GM18498 (cell line): ENCODE measurements at regions not wholly inside any gene's neighbourhood (a gene's known extent, or its start where the extent isn't known, plus 50 kb on each side); places are given as distances from the start of the nearest gene placed in this dataset.

Experiments
- ATAC-seq: cut with Tn5 transposase; IDR thresholded peaks from one replicate; pipeline ENCODE4 v1.9.1; 2021; ENCODE audit warnings: mild to moderate bottlenecking, moderate library complexity; ENCODE audit not compliant: unreplicated experiment

DNA sequence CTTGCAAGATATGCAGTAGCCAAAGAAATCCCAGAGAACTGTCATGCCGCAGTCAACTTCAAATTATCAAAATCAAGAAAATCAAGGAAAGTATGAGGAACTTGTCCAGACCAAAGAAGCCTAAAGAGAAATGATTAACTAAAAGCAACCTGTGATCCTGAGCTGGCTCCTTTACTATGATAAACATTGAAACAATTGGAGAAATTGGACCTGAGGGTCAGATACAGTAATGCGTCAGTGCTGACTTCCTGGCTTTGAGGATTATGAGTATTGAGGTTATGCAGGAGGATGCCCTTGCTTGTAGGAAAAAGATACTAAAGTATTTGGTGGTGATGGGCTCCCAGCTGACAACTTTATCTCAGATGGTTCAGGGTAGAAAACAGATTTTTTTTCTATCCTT, 324.7 kb upstream of the AKR1E2 start:
- ATAC-seq = no peak

DNA sequence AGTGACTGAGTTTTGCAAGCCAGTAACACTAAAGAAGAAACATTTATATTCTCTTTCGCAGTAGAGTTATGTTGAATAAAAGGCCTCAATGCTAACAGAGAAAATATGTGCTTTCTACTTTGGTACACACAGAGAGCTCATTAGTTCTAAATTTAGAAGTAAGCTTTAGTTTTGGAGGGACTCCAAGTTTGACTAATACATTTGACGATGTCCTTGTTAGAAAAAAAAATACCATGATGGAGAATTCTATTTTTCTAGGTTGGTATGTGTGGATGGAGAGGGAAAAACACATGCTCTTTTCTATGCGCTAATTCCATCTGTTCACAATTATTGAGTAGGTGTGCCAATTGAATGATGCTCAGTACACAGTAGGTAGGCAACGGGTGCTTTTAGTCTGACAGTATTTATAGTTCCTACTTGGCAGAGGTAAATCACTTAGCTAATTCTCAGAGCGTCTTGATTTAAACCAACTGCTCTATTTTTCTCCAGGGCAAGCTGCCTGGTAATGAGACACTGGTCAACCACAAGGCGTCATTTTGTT, 327.2 kb upstream of the AKR1E2 start:
- ATAC-seq = no peak

DNA sequence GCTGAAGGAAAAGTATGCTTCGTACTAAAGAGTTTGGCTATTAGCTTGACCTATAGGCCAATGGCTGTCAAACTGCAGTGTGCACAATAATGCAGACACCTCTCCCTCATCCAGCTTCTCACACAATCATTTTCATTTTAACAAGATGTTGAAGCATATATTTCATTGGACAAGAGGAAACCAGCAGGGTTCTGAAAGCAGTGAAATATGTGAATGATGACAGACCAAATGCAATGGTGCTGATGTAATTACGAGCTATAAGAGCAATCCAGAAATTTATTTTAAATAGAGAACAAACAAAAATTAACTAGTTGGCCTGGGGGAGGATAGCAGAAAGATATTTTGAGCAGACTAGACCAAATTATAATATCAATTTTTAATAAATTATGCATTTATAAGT, 331.5 kb upstream of the AKR1E2 start:
- no peak for ATAC-seq

DNA sequence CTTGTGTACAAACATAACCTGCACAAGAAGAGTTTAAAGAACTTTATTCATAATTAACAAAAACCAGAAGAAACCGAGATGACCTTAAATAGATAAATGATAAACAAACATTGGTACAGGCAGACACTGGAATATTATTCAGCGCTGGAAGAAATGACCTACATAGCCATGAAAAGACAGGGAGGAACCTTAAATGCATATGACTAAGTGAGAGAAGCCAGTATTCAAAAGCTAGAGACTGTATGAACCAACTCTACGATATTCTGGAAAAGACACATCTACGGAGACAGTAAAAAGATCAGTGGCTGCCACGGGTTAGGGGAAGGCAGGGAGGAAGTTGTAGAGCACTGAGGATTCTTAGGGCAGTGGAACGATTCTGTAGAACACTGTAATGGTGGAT, 333.8 kb upstream of the AKR1E2 start:
- no peak for ATAC-seq

DNA sequence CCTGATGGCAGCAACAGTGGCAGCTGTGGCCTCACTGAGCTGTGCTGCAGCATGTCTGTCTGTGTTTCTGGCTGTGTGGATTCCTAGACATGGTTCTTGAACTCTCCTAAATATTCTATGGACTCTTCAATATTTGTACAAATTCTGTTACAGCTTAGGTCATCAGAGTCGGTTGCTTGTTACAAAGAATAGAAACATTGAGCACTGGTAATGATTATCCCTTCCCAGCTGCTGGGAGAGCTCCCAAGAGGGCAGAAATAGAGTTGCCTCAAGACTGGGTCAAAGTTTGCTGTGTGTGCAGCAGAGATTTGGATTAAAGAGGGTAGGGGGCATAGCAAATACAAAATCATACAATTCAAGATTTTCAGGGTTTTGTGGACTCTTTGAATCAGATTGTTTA, 337.1 kb upstream of the AKR1E2 start:
- no peak for ATAC-seq

DNA sequence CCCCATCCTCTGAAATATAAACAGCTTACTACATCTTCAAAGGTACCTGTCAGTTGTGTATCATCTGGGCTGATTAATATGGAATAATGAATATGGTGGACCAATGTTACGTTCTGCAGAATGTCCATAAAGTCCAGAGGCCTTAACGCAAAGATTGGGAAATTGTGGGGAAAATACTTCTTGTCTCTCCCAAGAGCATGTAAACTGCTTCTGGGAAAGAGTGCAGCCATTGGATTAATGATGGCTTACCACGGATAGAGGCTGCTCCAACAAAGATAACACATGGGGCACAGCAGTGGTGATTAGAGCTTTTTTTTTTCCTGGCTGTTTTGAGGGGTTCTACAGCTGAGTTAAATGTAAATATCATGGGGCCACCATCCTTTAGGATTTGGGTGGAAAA, 340.4 kb upstream of the AKR1E2 start:
- no peak for ATAC-seq

DNA sequence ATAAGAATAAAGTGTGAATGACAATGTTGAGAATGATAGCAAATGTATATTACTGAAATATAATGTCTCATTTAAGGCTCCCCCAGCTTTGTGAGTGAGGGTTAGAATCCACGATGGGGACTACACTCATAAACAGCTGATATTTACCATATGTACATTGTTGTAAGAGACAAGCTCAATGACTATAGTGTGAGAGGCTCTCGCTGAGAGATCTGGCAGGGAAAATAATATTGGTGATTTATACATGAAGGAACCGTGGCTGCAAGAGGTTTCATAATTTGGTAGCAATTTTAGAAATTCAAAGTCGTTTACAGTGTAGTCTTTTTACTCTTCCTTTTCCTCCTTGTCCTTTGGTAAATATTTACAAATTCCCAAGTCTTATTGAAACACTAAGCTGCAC, 342.2 kb upstream of the AKR1E2 start:
- ATAC-seq = no peak

DNA sequence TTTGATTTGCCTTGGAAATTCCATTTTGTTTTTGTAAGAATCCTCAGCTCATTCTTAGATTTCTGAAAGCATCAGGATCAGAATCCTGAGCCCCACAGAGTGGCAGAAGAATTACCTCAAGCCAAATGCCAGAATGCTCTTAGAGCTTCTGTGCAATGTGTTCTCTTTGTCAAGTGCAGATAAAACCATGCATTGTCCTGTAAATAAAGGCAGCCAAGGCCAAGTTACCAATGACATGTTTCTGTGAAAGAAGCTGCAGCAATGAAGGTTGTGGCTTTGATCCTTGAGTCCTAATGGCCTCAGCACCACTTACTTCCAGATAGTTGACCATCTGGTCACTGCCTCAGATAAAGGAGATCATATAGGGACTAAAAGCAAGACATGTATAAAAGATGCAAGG, 343.3 kb upstream of the AKR1E2 start:
- ATAC-seq = no peak

DNA sequence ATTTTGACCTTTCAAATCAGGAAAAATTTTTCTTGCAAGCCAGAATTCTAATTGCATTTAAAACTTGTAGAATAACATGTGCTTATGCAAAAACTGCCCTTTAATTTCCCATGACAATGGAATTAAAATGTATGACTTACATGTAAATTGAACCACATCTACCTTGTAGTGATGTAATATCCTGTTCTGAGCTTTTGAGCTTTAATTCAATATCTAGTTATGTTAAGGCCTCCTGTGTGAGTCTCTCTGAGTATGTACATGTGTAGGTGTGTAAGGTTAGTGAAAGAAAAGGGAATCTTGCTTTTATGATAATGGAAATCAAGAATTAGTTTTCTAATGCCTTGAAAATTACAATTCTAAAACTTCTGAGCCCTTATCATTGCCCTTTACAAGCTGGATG, 344.8 kb upstream of the AKR1E2 start:
- ATAC-seq = no peak

DNA sequence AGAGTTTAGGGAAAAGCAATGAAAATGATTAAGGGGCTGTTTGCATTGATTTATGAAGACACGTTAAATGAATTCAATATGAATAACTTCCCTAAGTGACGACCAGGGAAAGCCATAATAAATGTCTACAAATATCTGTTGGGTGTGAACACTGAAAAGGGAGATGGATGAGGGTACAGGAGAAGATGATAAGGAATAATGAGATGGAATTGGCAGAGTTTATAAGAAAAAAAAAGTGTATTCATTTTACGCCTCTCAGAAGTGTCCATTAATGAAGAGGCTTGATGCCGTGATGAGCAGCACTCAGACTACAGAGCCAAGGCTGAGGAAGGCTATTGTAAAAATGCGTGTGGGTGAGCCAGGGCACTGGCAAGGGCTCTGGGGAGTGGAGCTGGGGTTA, 346.7 kb upstream of the AKR1E2 start:
- ATAC-seq = no peak

DNA sequence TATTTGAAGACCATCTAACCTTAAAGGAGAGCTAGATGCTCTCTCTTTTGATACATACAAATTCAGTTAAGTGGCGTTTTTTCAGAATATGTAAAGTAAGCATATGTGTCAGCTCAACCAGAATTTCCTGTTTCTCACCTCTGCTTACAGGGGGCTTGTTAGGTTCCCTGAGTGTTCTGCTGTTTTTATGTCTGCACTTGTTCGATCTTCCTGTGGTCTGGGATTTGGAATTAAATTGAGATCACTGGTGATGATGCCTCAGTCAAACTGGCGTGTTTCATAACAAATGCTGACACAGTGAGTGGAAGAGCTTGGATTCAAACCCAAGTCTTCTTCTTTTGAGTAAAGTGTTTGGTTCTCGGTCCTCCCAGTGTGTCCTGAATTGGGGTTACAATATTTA, 348.3 kb upstream of the AKR1E2 start:
- no peak for ATAC-seq

DNA sequence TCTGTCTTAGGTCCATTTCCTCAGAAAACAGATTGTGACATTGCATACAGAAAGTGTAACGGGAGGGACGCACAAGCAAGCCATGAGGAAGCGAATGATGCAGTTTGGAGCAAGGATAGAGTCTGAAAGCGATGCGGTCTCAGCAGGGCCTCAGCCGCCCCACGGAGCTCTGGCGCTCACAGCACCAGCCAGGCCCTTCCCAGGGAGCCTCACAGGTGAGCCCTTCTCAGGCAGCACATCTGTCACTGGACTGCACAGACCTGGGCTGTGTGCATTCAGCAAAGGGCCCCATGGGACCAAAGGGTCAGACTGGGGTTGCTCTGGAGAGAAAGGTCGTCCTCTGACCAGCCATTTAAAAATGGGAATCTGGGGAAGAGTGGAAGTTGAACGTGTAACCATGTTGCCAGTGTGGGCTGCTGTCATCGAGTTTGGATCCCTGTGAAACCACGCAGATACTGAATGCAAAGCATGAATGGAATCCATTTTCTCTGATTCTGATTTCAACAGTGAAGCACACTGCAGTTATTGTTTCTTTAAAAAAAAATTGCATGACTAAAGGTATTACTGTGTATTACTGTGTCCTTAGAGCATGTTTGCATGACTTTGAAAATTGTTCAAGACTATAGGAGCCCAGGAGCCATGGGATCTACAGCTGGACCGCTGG, 350.0 kb upstream of the AKR1E2 start:
- ATAC-seq = no peak

DNA sequence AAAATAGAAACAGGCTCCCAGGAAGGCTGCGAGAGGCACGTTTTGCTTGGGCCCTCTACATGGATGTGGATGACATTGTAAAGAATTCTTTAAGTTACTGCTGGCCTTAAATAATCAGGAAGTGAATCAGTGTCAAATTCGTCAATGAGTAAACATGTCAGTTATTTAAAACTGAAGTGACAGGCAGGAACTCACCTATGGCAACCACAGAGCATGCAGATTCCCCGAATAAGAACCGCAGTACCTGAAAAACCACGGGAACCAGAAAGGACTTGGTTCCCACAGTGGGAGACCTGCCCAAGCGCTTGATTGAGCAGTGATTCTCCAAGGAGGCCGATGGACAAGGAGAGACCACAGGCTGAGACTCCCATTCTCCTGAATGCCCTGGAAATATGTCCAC, 351.2 kb upstream of the AKR1E2 start:
- no peak for ATAC-seq

DNA sequence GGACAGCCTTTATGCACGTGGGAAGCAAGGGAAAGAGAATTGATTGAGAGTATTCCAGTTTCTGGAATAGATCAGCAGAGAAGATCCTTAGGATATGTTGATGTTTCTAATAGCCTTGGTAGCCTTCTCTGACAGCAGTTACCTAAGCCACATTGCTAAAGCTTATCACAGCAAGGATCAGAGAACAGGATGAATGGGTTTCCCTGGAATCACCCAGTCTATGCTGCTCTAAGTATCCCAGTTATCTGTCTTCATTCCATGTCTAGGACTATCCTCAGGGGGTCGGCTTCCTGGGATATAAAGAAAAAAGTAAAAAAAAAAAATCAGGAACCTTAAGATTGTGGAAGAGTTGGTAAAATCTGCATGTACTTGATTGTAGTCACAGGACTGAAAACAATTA, 352.0 kb upstream of the AKR1E2 start:
- no peak for ATAC-seq

DNA sequence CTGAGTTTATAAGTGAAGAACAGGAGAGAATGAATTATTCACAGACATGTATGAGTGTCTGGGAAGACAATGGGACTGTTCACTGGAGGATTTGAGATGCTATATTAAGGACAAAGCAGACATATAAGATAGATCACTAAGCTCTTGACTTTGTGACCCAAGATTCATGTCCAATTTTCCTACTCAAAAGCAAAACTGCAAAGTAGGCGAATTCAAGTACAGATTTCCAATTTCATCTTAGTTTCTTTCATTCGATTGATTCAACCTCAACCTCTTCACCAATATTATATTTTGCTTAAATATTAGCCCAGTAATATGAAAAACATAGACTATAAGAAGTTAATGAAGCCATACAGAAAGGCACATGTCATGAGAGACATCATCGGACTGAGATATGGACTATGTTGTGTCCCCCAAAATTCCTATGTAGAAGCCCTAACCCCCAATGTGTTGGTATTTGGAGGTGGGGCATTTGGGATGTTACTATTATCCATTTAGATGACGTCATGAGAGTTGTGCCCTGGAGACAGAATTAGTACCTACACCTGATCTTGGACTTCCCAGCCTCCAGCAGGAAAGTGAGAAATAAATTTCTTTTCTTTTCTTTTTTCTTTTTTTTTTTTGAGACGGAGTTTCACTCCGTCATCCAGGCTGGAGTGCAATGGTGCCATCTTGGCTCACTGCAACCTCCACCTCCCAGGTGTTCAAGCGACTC, 353.7 kb upstream of the AKR1E2 start:
- ATAC-seq = no peak

DNA sequence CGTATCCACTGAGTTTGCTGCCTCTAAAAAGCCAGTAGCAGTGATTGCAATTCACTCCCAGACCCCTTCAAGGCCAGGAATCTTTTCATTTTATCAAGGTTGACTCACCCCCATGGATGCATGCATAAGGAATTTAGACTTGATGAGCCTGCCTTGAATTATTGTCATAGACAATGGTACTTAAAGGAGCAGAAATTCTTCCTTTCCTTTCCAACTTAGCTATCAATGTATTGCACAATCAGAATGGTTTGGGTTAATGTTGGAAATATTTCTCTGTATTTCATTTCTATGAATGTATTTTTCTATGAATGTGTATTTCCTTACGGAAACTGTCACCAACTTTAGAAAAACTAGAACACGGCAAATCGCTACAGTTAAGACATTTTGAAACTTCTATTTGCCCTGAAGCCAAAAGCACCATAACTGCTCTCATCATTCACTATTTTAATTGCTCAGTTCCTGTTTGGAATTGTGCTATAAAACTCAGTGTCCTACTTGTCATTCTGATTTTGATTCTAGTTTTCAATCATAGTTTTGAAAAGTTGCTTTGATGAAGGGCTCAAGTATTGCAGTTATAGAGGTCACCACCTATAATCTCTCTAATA, 355.7 kb upstream of the AKR1E2 start:
- no peak for ATAC-seq

DNA sequence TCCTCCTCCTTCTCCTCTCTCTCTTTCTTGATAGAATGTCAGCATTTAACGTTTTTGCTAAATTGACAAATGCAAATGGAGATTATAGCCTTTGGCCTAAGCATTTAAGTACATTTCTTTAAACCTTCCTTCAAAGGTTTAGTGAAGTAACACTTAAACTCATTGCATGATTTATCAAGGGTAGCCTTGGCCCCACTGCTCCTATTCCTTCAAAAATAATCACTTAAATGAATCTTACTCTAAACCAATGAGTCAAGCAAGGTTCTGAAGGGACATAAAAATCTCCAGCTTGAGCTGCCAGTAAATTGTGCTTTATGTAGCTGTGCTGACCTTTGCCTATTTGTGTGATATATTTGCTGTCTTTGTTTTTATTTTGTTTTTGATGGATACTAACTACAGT, 358.5 kb upstream of the AKR1E2 start:
- ATAC-seq = no peak

DNA sequence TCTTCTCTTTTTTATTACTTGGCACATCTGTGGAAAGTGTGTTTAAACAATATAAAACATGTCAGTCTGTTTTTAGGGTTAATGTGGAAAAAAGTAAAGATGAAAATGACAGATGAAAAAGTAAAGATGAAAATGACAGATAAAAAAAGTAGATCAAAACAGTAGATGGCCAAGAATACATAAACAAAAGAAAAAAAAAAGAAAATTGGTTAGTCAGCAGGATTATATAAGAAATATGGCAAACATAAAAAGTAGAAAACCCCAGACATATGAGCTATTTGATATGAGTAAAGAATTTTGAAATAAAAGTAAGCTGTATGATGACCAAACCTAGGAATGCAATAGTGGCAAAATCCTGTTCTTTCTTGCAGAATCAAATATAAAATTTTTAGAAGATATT, 365.7 kb upstream of the AKR1E2 start:
- no peak for ATAC-seq

DNA sequence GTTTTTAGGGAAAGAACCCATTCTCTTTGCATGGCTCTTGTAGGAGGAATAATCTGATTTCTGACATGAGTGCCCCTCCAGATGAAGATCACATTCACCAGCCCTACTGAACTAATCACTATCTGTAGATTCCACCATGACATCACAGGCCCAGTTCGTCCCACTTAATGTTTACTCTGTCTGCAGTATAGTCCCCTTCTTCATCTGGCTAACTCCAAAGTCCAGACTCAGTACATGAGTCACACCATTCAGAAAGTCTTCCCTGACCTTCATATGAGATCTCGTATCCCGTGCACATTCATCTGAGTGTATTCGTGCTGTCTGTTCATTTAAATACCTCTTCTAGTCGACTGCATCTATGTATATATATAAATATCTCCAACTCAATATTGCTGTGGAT, 366.5 kb upstream of the AKR1E2 start:
- ATAC-seq = no peak

DNA sequence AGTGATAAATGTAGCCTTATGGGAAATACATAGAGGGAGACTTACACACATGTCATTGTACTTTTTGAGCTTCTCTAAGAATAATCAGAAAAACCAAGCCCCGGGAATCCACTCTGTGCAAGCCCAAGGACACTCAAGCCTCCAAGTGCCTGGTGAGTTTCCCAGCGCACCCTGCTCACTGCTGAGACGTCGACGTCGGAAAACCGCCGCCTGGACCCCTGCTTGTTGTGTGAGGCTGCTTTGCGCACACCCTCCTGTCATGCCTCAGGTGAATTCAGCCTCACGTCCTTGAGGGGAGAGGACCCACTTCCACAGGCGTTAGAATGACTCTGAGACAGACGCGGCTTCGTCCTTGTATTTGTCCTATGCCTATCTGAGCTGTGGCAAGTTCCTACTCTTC, 368.4 kb upstream of the AKR1E2 start:
- ATAC-seq = no peak

DNA sequence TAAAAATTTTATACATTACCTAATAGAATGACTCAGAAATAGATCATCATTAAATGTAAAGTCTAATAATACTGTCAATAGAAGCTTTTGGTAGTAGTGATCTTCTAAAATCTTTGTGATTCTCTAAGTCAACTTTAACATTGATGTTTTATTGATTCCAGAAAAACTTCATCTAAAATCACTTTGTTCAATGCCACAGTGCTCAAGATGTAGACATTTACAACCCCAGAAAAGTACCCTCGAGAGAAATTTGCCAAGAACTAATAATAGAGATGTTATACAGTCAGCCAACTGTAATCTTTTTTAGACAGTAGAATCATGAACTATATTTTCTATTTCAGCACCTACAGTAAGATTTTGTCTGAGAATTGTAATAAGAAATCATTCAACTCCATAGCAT, 369.2 kb upstream of the AKR1E2 start:
- no peak for ATAC-seq

DNA sequence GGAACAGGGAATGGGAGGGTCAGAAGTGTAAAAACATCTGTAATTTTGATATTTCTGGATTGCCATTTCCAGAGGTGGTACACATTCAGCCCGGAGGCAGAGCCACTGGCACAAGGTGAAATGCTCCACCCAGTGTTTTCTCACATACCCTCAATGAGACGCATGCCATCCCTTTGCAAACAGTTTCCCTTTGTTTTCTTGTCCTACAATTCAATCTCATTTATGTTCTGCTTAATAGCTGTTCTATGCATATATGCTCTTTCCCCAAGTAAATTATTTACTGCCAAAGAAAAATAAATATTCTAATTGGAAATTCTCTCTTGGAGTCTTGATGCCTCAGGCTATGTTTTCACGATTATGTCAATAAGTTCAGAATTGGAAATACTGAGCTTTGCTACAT, 369.7 kb upstream of the AKR1E2 start:
- no peak for ATAC-seq
